ENCODE measurements at regions not wholly inside any gene's neighbourhood (a gene's known extent, or its start where the extent isn't known, plus 50 kb on each side); places are given as distances from the start of the nearest gene placed in this dataset.

GRCh38 chr5:119949426-119949999, 320.2 kb downstream of the FAM170A start:
- no peaks in the 10 kb centered on the region for H3K4me1 ChIP-seq (ENCODE audit: insufficient read depth)
- no peaks in the 10 kb centered on the region for H3K36me3 ChIP-seq
- no peaks in the 10 kb centered on the region for H3K27me3 ChIP-seq
- intact Hi-C loops (cut with DNase I), result no loop called here
- H3K27ac ChIP-seq, result no peak overlapping the region
- 89 to 96% (median 92%) methylated on average over 1 of the region's 1 CpG for WGBS, 3 donors
- no peak overlapping the region for H3K4me3 ChIP-seq
- no peaks in the 10 kb centered on the region for H3K9me3 ChIP-seq
- TF ChIP-seq EP300 (IDR thresholded peaks at IDR 0.05) (no peak), CTCF (IDR thresholded peaks at IDR 0.05) (no peak), POLR2A (IDR thresholded peaks at IDR 0.05) (no peak)
- no peak for DNase-seq

- Histone ChIP-seq H3K36me3 (no peaks in the 10 kb centered on the region), H3K27me3 (no peaks in the 10 kb centered on the region), H3K4me1 (ENCODE audit: insufficient read depth) (no peaks in the 10 kb centered on the region), H3K27ac (no peak overlapping the region), H3K9me3 (no peaks in the 10 kb centered on the region), H3K4me3 (no peak overlapping the region)
- DNase-seq, result no peak
- 41 to 53% (median 43%) methylated on average over 4 of the region's 4 CpGs for WGBS, 3 donors
- intact Hi-C loops (cut with DNase I), result no loop called here
- TF ChIP-seq POLR2A (IDR thresholded peaks at IDR 0.05) (no peak), CTCF (IDR thresholded peaks at IDR 0.05) (no peak), EP300 (IDR thresholded peaks at IDR 0.05) (no peak)
Measured at GRCh38 chr5:119951330-119951934, 322.1 kb downstream of the FAM170A start.

- H3K9me3 ChIP-seq, result no peaks in the 10 kb centered on the region
- H3K36me3 ChIP-seq, result no peaks in the 10 kb centered on the region
- no peak for DNase-seq
- no peaks in the 10 kb centered on the region for H3K4me1 ChIP-seq (ENCODE audit: insufficient read depth)
- WGBS, 3 donors, result 0 to 79% (median 52%) methylated on average over 1 of the region's 1 CpG
- no peaks in the 10 kb centered on the region for H3K27me3 ChIP-seq
- TF ChIP-seq POLR2A (IDR thresholded peaks at IDR 0.05) (no peak), CTCF (IDR thresholded peaks at IDR 0.05) (no peak), EP300 (IDR thresholded peaks at IDR 0.05) (no peak)
- no peak overlapping the region for H3K27ac ChIP-seq
- H3K4me3 ChIP-seq, result no peak overlapping the region
- intact Hi-C loops (cut with DNase I), result no loop called here
Measured at GRCh38 chr5:119953474-119953873, 324.1 kb downstream of the FAM170A start.

GRCh38 chr5:119954106-119954505, 324.7 kb downstream of the FAM170A start:
- H3K4me3 ChIP-seq, result no peak overlapping the region
- H3K27me3 ChIP-seq, result no peaks in the 10 kb centered on the region
- intact Hi-C loops (cut with DNase I), result no loop called here
- TF ChIP-seq EP300 (IDR thresholded peaks at IDR 0.05) (no peak), POLR2A (IDR thresholded peaks at IDR 0.05) (no peak), CTCF (IDR thresholded peaks at IDR 0.05) (no peak)
- H3K9me3 ChIP-seq, result no peaks in the 10 kb centered on the region
- no peak overlapping the region for H3K27ac ChIP-seq
- H3K4me1 ChIP-seq (ENCODE audit: insufficient read depth), result no peaks in the 10 kb centered on the region
- no peak for DNase-seq
- H3K36me3 ChIP-seq, result no peaks in the 10 kb centered on the region
